Type B pancreatic cell (in vitro differentiated cells): ENCODE measurements at regions not wholly inside any gene's neighbourhood (a gene's known extent, or its start where the extent isn't known, plus 50 kb on each side); places are given as distances from the start of the nearest gene placed in this dataset.

Experiments
- DNase-seq: peaks from one replicate; pipeline ENCODE4 v3.0.0; 2021; ENCODE audit warnings: mixed read lengths; ENCODE audit not compliant: unreplicated experiment; ENCODE audit errors: extremely low spot score
- H3K27ac Mint-ChIP-seq: 2 replicates; pipeline ENCODE4 v1.8.0; 2021; ENCODE audit warnings: mild to moderate bottlenecking, mixed read lengths
- H3K27me3 Mint-ChIP-seq: 2 replicates; pipeline ENCODE4 v1.8.0; 2021; ENCODE audit warnings: mixed read lengths
- H3K36me3 Mint-ChIP-seq: 2 replicates; pipeline ENCODE4 v1.8.0; 2021; ENCODE audit warnings: mixed read lengths
- H3K4me1 Mint-ChIP-seq: one replicate; pipeline ENCODE4 v1.8.0; 2021; ENCODE audit warnings: mixed read lengths; ENCODE audit not compliant: unreplicated experiment
- H3K4me3 Mint-ChIP-seq: 2 replicates; pipeline ENCODE4 v1.8.0; 2021; ENCODE audit warnings: mild to moderate bottlenecking, mixed read lengths
- H3K9me3 Mint-ChIP-seq: 2 replicates; pipeline ENCODE4 v1.8.0; 2021; ENCODE audit warnings: mixed read lengths
- CTCF ChIP-seq: fragments of 200-600 bp; sonication (generic); conservative IDR thresholded peaks from 2 replicates; pipeline ENCODE4 v1.5.0; 2021; ENCODE audit warnings: antibody characterized with exemption, mild to moderate bottlenecking

GRCh38 chr11:28674433-28675103, 566.4 kb downstream of the METTL15 start:
- no peak overlapping the region for H3K4me3 Mint-ChIP-seq
- H3K9me3 Mint-ChIP-seq: no peaks in the 10 kb centered on the region
- no peak for DNase-seq
- no peaks in the 10 kb centered on the region for H3K27me3 Mint-ChIP-seq
- H3K4me1 Mint-ChIP-seq: peaks cover 24% of the 10 kb centered on the region
- peak; percentile 66 for TF ChIP-seq CTCF
- H3K36me3 Mint-ChIP-seq: no peaks in the 10 kb centered on the region
- no peak overlapping the region for H3K27ac Mint-ChIP-seq

- no peak for TF ChIP-seq CTCF
- Mint-ChIP-seq H3K4me1 (peaks cover 24% of the 10 kb centered on the region), H3K9me3 (no peaks in the 10 kb centered on the region), H3K27me3 (no peaks in the 10 kb centered on the region), H3K4me3 (no peak overlapping the region), H3K27ac (no peak overlapping the region), H3K36me3 (no peaks in the 10 kb centered on the region)
- DNase-seq: no peak
These were observed 565.7 kb downstream of the METTL15 start for GRCh38 chr11:28673691-28674432.

- Mint-ChIP-seq H3K36me3 (no peaks in the 10 kb centered on the region), H3K27me3 (no peaks in the 10 kb centered on the region), H3K9me3 (no peaks in the 10 kb centered on the region), H3K27ac (no peak overlapping the region), H3K4me3 (no peak overlapping the region), H3K4me1 (peaks cover 31% of the 10 kb centered on the region)
- no peak for TF ChIP-seq CTCF
- no peak for DNase-seq
These were observed 563.1 kb downstream of the METTL15 start for GRCh38 chr11:28671274-28671673.

- Mint-ChIP-seq H3K27me3 (no peaks in the 10 kb centered on the region), H3K36me3 (no peaks in the 10 kb centered on the region), H3K4me3 (peak overlapping the region; percentile 40), H3K9me3 (no peaks in the 10 kb centered on the region), H3K27ac (peak overlapping the region; percentile 62), H3K4me1 (peaks cover 14% of the 10 kb centered on the region)
- TF ChIP-seq CTCF: no peak
- no peak for DNase-seq
These were observed 558.4 kb downstream of the METTL15 start for GRCh38 chr11:28666632-28667031.

- Mint-ChIP-seq H3K36me3 (no peaks in the 10 kb centered on the region), H3K27ac (no peak overlapping the region), H3K9me3 (no peaks in the 10 kb centered on the region), H3K4me1 (no peaks in the 10 kb centered on the region), H3K27me3 (no peaks in the 10 kb centered on the region), H3K4me3 (no peak overlapping the region)
- no peak for DNase-seq
- no peak for TF ChIP-seq CTCF
These were observed 551.6 kb downstream of the METTL15 start for GRCh38 chr11:28659716-28660348.
